Activated CD4-positive, alpha-beta T cell treated with anti-CD3 and anti-CD28 coated beads, Interleukin-2, amount 50 U/mL, for 48 hours (primary cell): ENCODE measurements at regions not wholly inside any gene's neighbourhood (a gene's known extent, or its start where the extent isn't known, plus 50 kb on each side); places are given as distances from the start of the nearest gene placed in this dataset.

Experiments used
- DNase-seq, 2 experiments: peaks; one replicate each; pipeline ENCODE4 v3.0.0-alpha.2; 2020

GRCh38 chr5:88483964-88484672 lies 215.5 kb upstream of the TMEM161B start:
- DNase-seq: no peak

- DNase-seq: no peak
Observed at GRCh38 chr5:88480801-88481499, 212.3 kb upstream of the TMEM161B start.

GRCh38 chr5:88480245-88480644 lies 211.6 kb upstream of the TMEM161B start:
- no peak for DNase-seq

DNA sequence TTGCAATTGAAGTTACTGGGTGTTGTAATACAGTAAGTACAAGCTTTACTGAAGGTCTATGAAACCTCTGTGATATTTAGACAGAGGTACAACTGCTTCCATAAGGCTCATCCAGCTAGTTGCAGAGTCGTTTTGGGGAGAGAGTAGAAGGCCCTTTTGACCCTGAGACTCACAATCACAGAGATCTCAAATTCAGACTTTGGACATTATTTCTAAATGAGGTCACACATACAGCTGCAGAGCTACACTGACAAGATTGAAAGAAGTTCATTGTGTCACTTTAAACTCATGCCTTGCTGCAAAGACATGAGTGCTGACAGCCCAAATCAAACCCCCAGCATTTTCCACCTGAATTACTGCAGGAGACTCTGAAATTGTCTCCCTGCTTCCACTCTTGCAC lies 205.9 kb upstream of the TMEM161B start:
- no peak for DNase-seq

DNA sequence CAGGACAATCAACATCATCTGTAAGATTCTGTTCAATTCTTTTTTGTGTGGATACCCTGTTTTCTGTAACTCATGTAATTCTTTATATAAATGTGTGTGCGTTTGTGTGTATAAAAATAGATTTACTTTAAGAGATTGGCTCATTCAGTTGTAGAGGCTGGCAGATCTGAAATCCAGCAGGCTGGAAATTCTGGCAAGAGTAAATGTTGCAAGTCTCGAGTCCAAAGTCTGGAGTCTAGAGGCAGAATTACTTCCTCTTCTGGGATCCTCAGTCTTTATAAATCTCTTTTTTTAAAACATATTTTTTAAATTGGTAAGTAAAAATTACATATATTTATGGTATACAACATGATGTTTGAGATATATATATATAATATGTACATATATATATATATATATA lies 202.1 kb upstream of the TMEM161B start:
- no peak for DNase-seq

GRCh38 chr5:88459971-88460370 lies 191.3 kb upstream of the TMEM161B start:
- DNase-seq: no peak

- no peak for DNase-seq
Observed at GRCh38 chr5:88452820-88453219, 184.2 kb upstream of the TMEM161B start.

DNA sequence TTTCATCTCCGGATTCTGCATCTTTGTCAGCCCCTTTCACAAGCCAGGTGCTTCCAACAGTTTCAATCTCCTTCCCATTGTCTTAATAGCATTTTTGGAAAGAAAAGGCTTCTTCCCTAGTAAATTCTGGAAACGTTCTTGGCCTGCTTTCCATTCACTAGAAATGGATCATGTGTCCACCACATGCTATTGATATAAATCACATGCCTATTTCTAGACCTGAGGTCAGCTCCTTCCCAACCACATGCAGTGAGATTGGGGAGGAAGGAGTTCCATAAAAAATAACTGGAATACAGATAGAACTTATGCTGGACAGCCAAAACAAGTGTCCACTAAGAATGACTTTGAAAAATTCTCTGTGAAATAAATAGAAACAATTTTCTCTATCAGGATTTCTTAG lies 181.6 kb upstream of the TMEM161B start:
- no peak for DNase-seq

DNA sequence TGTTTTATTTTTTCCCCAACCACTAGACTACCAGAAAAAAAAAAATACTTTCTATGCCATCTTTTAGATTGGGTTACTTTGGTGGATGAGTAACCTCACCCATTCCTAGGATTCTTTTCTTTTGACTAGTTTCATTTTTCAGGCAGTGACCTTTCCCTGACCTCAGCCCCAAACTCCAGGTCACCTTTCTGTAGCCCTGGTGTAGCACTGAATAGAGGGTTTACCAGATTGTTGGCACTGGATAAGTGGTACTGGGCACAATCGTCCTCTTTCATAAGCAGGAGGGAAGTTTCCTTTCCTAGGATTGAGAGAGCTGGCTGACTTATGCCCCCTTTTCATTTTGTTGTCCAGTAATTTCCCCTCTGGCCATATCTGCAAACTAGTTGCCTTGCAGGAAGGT lies 169.4 kb upstream of the TMEM161B start:
- no peak for DNase-seq

- no peak for DNase-seq
Observed at GRCh38 chr5:88436290-88436689, 167.6 kb upstream of the TMEM161B start.

GRCh38 chr5:88428633-88429032 lies 160.0 kb upstream of the TMEM161B start:
- no peak for DNase-seq

DNA sequence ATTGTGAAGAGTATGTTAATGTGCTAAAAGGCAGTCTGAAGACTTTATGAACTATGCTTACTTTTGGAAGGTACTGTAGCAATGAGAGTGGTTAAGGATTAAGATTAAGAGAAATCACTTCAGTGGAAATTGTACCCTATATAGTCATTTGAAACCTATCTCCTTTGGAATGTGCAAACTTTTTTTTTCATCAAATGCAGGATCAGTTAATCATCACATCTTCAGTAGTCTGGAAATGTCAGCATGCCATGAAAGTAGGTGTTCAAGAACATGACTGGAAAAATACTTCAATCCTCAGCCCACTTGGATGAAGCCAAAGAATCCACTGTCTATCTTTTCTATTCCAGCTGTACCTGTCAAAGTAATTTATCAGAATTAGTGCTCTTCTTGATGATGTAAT lies 157.8 kb upstream of the TMEM161B start:
- no peak for DNase-seq

- no peak for DNase-seq
Observed at GRCh38 chr5:88425124-88425523, 156.5 kb upstream of the TMEM161B start.

- DNase-seq: no peak
Observed at GRCh38 chr5:88419931-88420330, 151.3 kb upstream of the TMEM161B start.

- no peak for DNase-seq
Observed at GRCh38 chr5:88407341-88407740, 138.7 kb upstream of the TMEM161B start.

GRCh38 chr5:88405783-88406182 lies 137.1 kb upstream of the TMEM161B start:
- DNase-seq: no peak

DNA sequence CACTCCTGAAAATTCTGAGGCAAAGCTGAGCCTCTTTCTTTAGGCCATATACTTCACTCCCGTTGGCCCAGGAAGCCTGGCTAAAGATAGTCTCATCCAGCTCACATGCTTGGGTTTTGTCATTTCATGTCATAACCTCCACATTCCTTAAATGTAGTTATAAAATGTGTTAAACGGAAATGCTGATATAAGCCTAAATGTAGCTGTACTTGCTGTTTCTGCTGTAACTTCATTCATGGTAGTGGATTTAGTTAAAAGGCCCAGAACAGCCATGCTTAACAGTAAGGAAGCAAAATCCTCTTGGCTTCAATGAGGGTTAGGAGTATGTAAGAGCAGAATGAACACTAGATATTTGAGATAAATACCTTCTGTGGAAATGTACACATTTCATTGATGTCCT lies 135.8 kb upstream of the TMEM161B start:
- DNase-seq: no peak

- DNase-seq: no peak
Observed at GRCh38 chr5:88401686-88402085, 133.0 kb upstream of the TMEM161B start.

DNA sequence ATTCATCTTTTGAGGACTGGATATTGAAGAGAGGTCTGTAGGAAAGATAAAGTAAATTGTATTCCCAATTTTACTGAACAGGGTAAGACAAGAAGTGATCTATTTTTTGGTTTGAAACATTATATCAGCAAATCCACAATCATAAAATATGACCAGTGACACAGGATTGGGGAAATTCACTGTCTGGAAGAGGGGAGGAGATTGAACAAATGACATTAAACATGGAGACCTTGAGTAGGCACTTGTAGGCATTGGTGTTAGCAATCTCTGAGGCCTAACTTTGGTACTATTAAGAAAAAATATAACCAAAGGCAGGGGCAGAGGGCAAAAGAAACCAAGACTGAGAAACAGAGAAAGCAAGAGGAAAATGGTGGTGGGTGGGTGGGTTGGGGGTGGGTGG lies 132.6 kb upstream of the TMEM161B start:
- no peak for DNase-seq

DNA sequence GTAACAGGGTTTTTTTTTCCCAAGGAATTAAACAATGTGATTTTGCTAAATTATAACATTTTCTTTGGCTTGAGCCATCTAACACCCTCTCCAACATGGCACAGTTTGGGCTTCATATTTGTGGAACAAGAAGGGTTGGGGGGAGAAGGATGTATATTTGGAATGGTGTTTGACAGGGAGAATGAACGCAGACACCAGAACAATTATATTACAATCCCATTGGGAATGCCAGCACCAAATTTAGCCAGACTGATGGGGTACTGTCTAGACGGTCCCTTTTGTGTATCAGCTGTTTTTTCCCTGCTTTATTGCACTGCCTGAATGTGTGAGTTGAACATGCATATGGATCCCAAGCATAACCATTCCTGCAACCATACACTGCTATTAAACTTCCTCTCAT lies 130.9 kb upstream of the TMEM161B start:
- DNase-seq: no peak

DNA sequence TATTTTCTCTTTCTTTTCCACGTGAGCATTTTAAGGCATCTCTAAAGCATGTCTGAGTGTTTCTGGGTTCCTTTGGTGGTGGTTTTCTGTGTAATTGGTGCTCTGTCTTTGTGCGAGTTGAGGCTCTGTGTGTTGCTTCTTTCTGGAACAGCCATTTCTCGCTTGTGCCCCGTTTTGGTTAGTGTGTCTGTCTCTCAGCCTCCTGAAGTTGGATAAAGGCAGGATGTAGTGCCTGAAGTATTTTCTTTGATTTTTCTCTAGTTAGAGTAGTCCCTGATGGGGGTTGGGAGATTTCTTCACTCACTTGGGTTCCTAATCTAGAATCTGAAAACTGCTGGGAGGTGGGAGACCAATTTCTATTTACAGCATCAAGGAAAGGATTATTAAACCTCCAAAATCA lies 129.7 kb upstream of the TMEM161B start:
- no peak for DNase-seq

DNA sequence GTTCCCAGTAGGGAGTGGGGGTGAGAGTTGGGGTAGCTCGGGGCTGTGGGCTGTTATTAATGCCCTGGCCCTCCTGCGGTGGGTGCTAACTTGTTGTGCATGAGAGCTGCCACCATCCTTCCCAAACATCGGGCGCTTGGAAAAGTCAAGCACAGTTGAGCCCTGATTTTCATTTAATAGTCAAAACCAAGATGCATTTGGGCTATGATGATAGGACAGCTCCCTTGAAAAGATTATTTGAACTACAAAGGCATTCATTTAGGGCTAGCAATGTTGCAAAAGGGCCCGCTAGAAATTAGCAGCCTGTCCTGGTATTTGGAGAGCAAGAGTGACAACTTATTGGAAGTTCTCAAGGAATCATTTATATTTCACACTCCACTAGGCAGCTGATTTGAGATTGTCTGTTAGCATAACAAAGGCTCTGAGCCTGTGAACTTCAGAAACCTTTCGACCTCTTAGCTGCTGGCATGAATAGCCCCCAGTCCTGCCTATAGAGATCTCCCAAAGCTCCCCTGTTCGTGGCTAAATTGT lies 128.2 kb upstream of the TMEM161B start:
- DNase-seq: no peak

DNA sequence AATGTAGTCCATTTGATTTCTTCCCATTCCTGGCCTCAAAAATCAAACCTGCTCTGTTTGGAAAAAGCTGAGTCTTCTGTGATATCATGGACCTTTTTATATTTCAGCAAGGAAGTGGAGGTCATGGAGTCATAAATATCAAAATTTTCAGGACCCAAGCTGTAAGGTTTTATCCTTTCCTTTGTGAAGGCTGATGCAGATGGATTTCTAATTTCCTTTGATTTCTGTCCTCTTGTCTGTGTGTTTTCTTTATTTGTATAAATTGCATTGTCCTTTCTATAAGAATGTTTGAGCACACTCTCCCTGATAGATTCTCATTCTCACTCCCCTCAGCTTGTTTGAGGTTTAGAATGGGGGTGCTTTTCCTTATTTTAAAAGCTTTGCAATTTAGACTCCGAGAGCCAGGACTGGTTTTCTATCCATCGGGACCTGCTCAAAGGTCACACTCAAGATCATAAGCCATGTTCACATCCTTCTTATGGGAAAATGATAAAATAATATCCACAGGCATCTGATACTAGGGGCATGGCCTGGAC lies 127.4 kb upstream of the TMEM161B start:
- no peak for DNase-seq

GRCh38 chr5:88395264-88395663 lies 126.6 kb upstream of the TMEM161B start:
- DNase-seq: no peak
